PC-3 (cell line): ENCODE measurements at regions not wholly inside any gene's neighbourhood (a gene's known extent, or its start where the extent isn't known, plus 50 kb on each side); places are given as distances from the start of the nearest gene placed in this dataset.

Experiments
- ATAC-seq: fragments of 200-7000 bp; cut with Tn5 transposase; 2 replicates; pipeline ENCODE4 v1.9.1; 2020; ENCODE audit warnings: mild to moderate bottlenecking, moderate library complexity
- BruUV-seq: library from RNA; stranded (reverse); fragments of 400-500 nt; replicated peaks from 2 replicates; lab custom pipeline; 2021; lab: Mats Ljungman, UMichigan
- CTCF ChIA-PET: fragments of 300-600 bp; sonication (Branson Sonifier 250); formaldehyde crosslinking; loops from one replicate; lab custom pipeline; 2022; ENCODE audit warnings: antibody characterized with exemption; lab: Charles Lee
- POLR2A ChIA-PET: fragments of 300-600 bp; sonication (Branson Sonifier 250); formaldehyde crosslinking; loops from one replicate; lab custom pipeline; 2022; ENCODE audit warnings: antibody characterized with exemption; ENCODE audit not compliant: unreplicated experiment; lab: Charles Lee
- DNase-seq: peaks from one replicate; pipeline ENCODE4 v3.0.0-alpha.2; 2015
- H2AFZ ChIP-seq: fragments of 300-600 bp; sonication (generic); 2 replicates; pipeline ENCODE4 v1.6.0; 2016; ENCODE audit warnings: antibody characterized with exemption, low read length
- H3F3A ChIP-seq: fragments of 300-600 bp; sonication (generic); one replicate; pipeline ENCODE4 v1.6.0; 2017; ENCODE audit warnings: antibody characterized with exemption, low read length, control low read depth, mild to moderate bottlenecking; ENCODE audit not compliant: unreplicated experiment
- H3K27ac ChIP-seq: fragments of 300-600 bp; sonication (generic); 2 replicates; pipeline ENCODE4 v1.5.1; 2016; ENCODE audit warnings: mild to moderate bottlenecking, low read length
- H3K27me3 ChIP-seq: fragments of 300-600 bp; sonication (generic); 2 replicates; pipeline ENCODE4 v1.6.1; 2016; ENCODE audit warnings: low read length, mixed read lengths
- H3K36me3 ChIP-seq: fragments of 300-600 bp; sonication (generic); 2 replicates; pipeline ENCODE4 v1.6.1; 2016; ENCODE audit warnings: low read depth, mixed run types, low read length, mixed read lengths
- H3K4me1 ChIP-seq: fragments of 300-600 bp; sonication (generic); 2 replicates; pipeline ENCODE4 v1.5.1; 2016; ENCODE audit warnings: low read length; ENCODE audit not compliant: insufficient read depth
- H3K4me2 ChIP-seq: fragments of 300-600 bp; sonication (generic); 2 replicates; pipeline ENCODE4 v1.6.0; 2016; ENCODE audit warnings: low read length
- H3K4me3 ChIP-seq: fragments of 300-600 bp; sonication (generic); 2 replicates; pipeline ENCODE4 v1.5.1; 2016; ENCODE audit warnings: mild to moderate bottlenecking, low read length, mixed read lengths
- H3K79me2 ChIP-seq: fragments of 300-600 bp; sonication (generic); 2 replicates; pipeline ENCODE4 v1.6.1; 2017; ENCODE audit warnings: low read length, mixed read lengths
- H3K9ac ChIP-seq: fragments of 300-600 bp; sonication (generic); 2 replicates; pipeline ENCODE4 v1.6.0; 2016; ENCODE audit warnings: mild to moderate bottlenecking, low read length
- H3K9me2 ChIP-seq: fragments of 300-600 bp; sonication (generic); replicated peaks from 2 replicates; pipeline ENCODE4 v1.6.1; 2016; ENCODE audit warnings: mixed run types, low read length, mixed read lengths
- H3K9me3 ChIP-seq: fragments of 300-600 bp; sonication (generic); 2 replicates; pipeline ENCODE4 v1.6.1; 2016; ENCODE audit warnings: low read length, mixed read lengths
- H4K20me1 ChIP-seq: fragments of 300-600 bp; sonication (generic); 2 replicates; pipeline ENCODE4 v1.6.1; 2016; ENCODE audit warnings: low read length, mixed read lengths
- EZH2 ChIP-seq: fragments of 300-600 bp; sonication (generic); IDR thresholded peaks from one replicate; pipeline ENCODE4 v1.6.1; 2017; ENCODE audit warnings: antibody characterized with exemption, mild to moderate bottlenecking, low read length; ENCODE audit not compliant: unreplicated experiment
- EZH2phosphoT487 ChIP-seq: fragments of 300-600 bp; sonication (generic); IDR thresholded peaks from 2 replicates; pipeline ENCODE4 v1.6.1; 2018; ENCODE audit warnings: mild to moderate bottlenecking, antibody characterized with exemption, low read length, borderline replicate concordance
- intact Hi-C: fragments of 100-400 bp; cut with micrococcal nuclease; formaldehyde crosslinking; loops from 2 replicates; pipeline ENCODE4 v1.9.0; 2023
- TF ChIP-seq, protein P1 (sequence below): fragments of 300-600 bp; sonication (generic); conservative IDR thresholded peaks from 2 replicates; pipeline ENCODE4 v1.5.1; 2017; ENCODE audit warnings: antibody characterized with exemption, low read depth, mild to moderate bottlenecking, low read length

DNA sequence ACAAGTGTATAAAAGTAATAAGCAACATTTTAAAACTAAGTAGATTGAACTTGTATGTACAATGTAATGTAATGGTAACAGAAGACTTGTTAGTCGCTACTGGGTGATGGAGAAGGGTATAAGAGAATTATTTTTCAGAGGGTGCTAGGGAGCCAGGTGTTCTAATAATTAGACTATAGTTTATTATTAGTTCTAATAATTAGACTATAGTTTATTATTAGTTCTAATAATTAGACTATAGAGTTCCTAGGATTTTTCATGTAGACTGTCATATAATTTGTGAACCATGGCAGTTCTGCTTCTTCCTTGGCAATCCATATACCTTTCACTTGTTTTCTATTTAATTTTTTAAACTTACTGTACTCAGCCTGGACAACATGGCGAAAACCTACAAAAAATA, 117.3 kb upstream of the TSPAN5 start:
- Histone ChIP-seq H3K36me3 (no peaks in the 10 kb centered on the region), H3K4me3 (no peak overlapping the region), H4K20me1 (no peaks in the 10 kb centered on the region), H3K9me3 (no peaks in the 10 kb centered on the region), H3K4me2 (no peak overlapping the region), H3K27me3 (no peaks in the 10 kb centered on the region), H3F3A (no peaks in the 10 kb centered on the region), H3K4me1 (peaks cover 14% of the 10 kb centered on the region), H3K9me2 (no peaks in the 10 kb centered on the region), H3K27ac (no peak overlapping the region), H3K9ac (no peak overlapping the region), H3K79me2 (no peaks in the 10 kb centered on the region), H2AFZ (no peak overlapping the region)
- TF ChIP-seq EZH2phosphoT487 (no peak), EZH2 (no peak)
- TF ChIP-seq, protein P1, sequence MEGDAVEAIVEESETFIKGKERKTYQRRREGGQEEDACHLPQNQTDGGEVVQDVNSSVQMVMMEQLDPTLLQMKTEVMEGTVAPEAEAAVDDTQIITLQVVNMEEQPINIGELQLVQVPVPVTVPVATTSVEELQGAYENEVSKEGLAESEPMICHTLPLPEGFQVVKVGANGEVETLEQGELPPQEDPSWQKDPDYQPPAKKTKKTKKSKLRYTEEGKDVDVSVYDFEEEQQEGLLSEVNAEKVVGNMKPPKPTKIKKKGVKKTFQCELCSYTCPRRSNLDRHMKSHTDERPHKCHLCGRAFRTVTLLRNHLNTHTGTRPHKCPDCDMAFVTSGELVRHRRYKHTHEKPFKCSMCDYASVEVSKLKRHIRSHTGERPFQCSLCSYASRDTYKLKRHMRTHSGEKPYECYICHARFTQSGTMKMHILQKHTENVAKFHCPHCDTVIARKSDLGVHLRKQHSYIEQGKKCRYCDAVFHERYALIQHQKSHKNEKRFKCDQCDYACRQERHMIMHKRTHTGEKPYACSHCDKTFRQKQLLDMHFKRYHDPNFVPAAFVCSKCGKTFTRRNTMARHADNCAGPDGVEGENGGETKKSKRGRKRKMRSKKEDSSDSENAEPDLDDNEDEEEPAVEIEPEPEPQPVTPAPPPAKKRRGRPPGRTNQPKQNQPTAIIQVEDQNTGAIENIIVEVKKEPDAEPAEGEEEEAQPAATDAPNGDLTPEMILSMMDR = no peak
- ATAC-seq (no peak), DNase-seq (no peak)
- POLR2A ChIA-PET = no interaction called here
- CTCF ChIA-PET = no interaction called here
- no TSS peak for BruUV-seq
- intact Hi-C loops = no loop called here

DNA sequence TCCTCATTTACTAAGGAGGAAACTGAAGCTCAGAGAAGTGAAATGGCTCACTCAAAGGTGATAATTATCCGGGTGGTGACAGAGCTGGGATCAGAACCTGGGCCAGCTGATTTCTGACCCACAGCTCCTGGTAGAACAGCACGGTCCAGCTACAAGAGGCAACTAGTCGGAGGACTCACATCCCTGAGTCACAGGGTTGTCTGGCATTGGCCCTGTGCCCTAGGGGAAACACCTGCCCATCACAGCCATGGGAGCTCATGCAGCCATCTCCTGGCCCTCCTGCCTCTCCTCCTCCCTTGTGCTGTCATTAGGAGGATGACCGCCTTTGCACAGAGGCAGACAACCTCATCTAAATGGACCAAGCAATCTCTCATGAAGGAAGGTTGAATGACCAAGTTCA, 115.2 kb upstream of the TSPAN5 start:
- H3K9me3 ChIP-seq = no peaks in the 10 kb centered on the region
- no peak overlapping the region for H3K9ac ChIP-seq
- ATAC-seq (no peak), DNase-seq (no peak)
- H3K36me3 ChIP-seq = no peaks in the 10 kb centered on the region
- H3K79me2 ChIP-seq = no peaks in the 10 kb centered on the region
- no peak overlapping the region for H3K4me2 ChIP-seq
- no peaks in the 10 kb centered on the region for H4K20me1 ChIP-seq
- no peak overlapping the region for H3K27ac ChIP-seq
- no peaks in the 10 kb centered on the region for H3K27me3 ChIP-seq
- H3K9me2 ChIP-seq = no peaks in the 10 kb centered on the region
- peaks cover 10% of the 10 kb centered on the region for H3K4me1 ChIP-seq
- POLR2A ChIA-PET = no interaction called here
- CTCF ChIA-PET = no interaction called here
- TF ChIP-seq EZH2phosphoT487 = no peak
- TF ChIP-seq, protein P1 = no peak
- TF ChIP-seq EZH2 = no peak
- intact Hi-C loops = no loop called here
- no peaks in the 10 kb centered on the region for H3F3A ChIP-seq
- no peak overlapping the region for H2AFZ ChIP-seq
- BruUV-seq = no TSS peak
- H3K4me3 ChIP-seq = no peak overlapping the region

- Histone ChIP-seq H3K79me2 (no peaks in the 10 kb centered on the region), H3F3A (no peaks in the 10 kb centered on the region), H3K36me3 (no peaks in the 10 kb centered on the region), H3K27me3 (no peaks in the 10 kb centered on the region), H3K9me3 (no peaks in the 10 kb centered on the region), H3K9ac (no peak overlapping the region), H2AFZ (no peak overlapping the region), H3K27ac (no peak overlapping the region), H3K4me1 (no peaks in the 10 kb centered on the region), H3K4me2 (no peak overlapping the region), H3K9me2 (no peaks in the 10 kb centered on the region), H4K20me1 (no peaks in the 10 kb centered on the region), H3K4me3 (no peak overlapping the region)
- ChIA-PET CTCF (no interaction called here), POLR2A (no interaction called here)
- intact Hi-C loops = no loop called here
- ATAC-seq (no peak), DNase-seq (no peak)
- TF ChIP-seq EZH2phosphoT487 (no peak), EZH2 (no peak)
- TF ChIP-seq, protein P1 = no peak
- no TSS peak for BruUV-seq
Measured at GRCh38 chr4:98771959-98772632, 113.7 kb upstream of the TSPAN5 start.
